Mammary epithelial cell (primary cell): ENCODE measurements at regions not wholly inside any gene's neighbourhood (a gene's known extent, or its start where the extent isn't known, plus 50 kb on each side); places are given as distances from the start of the nearest gene placed in this dataset.

Experiments
- EZH2 ChIP-seq: IDR thresholded peaks from 2 replicates; pipeline ENCODE4 v1.6.1; 2012; ENCODE audit warnings: low read length, inconsistent platforms, borderline replicate concordance
- TF ChIP-seq, protein P1 (sequence below), 2 donors: IDR thresholded peaks in 1 of 2; conservative IDR thresholded peaks in 1 of 2; 2 replicates each; pipeline ENCODE4 v1.5.1; 2011 to 2012; ENCODE audit warnings: inconsistent platforms in 2 of 2, low read length in 2 of 2, mild to moderate bottlenecking in 2 of 2, control low read depth in 1 of 2, low read depth in 1 of 2; ENCODE audit not compliant: insufficient read depth in 1 of 2; ENCODE audit errors: extremely low read depth in 1 of 2

GRCh38 chr1:214856843-214857242, 225.7 kb upstream of the KCNK2 start:
- TF ChIP-seq EZH2 = no peak
- TF ChIP-seq, protein P1, sequence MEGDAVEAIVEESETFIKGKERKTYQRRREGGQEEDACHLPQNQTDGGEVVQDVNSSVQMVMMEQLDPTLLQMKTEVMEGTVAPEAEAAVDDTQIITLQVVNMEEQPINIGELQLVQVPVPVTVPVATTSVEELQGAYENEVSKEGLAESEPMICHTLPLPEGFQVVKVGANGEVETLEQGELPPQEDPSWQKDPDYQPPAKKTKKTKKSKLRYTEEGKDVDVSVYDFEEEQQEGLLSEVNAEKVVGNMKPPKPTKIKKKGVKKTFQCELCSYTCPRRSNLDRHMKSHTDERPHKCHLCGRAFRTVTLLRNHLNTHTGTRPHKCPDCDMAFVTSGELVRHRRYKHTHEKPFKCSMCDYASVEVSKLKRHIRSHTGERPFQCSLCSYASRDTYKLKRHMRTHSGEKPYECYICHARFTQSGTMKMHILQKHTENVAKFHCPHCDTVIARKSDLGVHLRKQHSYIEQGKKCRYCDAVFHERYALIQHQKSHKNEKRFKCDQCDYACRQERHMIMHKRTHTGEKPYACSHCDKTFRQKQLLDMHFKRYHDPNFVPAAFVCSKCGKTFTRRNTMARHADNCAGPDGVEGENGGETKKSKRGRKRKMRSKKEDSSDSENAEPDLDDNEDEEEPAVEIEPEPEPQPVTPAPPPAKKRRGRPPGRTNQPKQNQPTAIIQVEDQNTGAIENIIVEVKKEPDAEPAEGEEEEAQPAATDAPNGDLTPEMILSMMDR (conservative IDR thresholded peaks at IDR 0.05 in 1 of 2, IDR thresholded peaks at IDR 0.05 in 1 of 2; ENCODE audit: extremely low read depth in 1 of 2, insufficient read depth in 1 of 2, low read depth in 1 of 2, low read length in 2 of 2) = no peak
